ENCODE measurements at regions not wholly inside any gene's neighbourhood (a gene's known extent, or its start where the extent isn't known, plus 50 kb on each side); places are given as distances from the start of the nearest gene placed in this dataset.
"Not testable (repeated sequence)": the region's sequence is repeated elsewhere in the genome, so short reads cannot be mapped to it uniquely, and the experiment has no call there.

DNA sequence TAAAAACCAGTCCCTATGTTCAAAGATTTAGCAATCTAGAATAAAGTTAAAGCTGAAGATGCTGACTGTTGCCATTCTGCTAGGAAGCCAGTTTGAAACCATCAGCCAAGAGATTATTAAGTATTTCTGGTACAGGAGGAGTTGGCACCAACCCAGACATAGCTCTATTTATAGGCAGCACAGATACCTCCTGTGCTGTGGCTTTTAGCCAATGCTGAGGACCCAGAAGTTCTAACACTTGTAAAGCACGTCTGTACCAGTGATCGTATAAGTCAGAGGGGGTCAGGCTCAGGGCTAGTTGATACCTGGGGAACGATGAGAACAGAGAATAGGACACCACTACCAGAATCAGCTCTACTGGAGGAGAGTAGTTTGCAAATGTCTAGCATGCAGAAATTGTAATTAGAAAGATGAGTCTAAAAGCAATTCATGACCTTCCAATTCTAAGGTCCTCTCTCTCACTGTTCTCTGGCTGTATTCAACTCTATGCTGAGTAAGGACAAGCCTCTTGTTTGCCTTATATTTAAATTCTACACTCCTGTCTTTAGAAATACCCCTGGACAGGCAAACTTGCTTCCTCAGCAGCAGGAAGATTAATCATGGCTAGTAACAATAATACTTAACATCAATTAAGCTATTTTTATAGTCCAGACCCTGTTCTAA is 96.8 kb upstream of the PALMD start:
- Histone ChIP-seq H3K79me2 (ENCODE audit: insufficient read depth, low read length) (no peaks in the 10 kb centered on the region), H3K4me3 (ENCODE audit: insufficient read depth, low read length) (no peak overlapping the region), H3K27ac (ENCODE audit: low read depth, low read length) (no peak overlapping the region), H3K9me3 (ENCODE audit: low read depth, low read length) (no peaks in the 10 kb centered on the region), H2AFZ (ENCODE audit: low read length) (peak overlapping the region; percentile 30), H3K4me2 (ENCODE audit: insufficient read depth, low read length) (no peak overlapping the region), H3K27me3 (ENCODE audit: insufficient read depth, low read length) (no peaks in the 10 kb centered on the region), H3K4me1 (ENCODE audit: insufficient read depth, low read length) (peaks cover 5% of the 10 kb centered on the region), H3K36me3 (ENCODE audit: insufficient read depth, low read length) (no peaks in the 10 kb centered on the region), H4K20me1 (ENCODE audit: insufficient read depth, low read length) (no peaks in the 10 kb centered on the region)
- no peak for DNase-seq (ENCODE audit: insufficient read length, low spot score, missing footprints)
- no peak for TF ChIP-seq CTCF (IDR thresholded peaks at IDR 0.05; ENCODE audit: extremely low read depth, low read depth, low read length)

- Histone ChIP-seq H2AFZ (ENCODE audit: low read length) (no peak overlapping the region), H4K20me1 (ENCODE audit: insufficient read depth, low read length) (no peaks in the 10 kb centered on the region), H3K4me2 (ENCODE audit: insufficient read depth, low read length) (no peak overlapping the region), H3K9me3 (ENCODE audit: low read depth, low read length) (no peaks in the 10 kb centered on the region), H3K4me1 (ENCODE audit: insufficient read depth, low read length) (peaks cover 5% of the 10 kb centered on the region), H3K4me3 (ENCODE audit: insufficient read depth, low read length) (no peak overlapping the region), H3K36me3 (ENCODE audit: insufficient read depth, low read length) (no peaks in the 10 kb centered on the region), H3K27ac (ENCODE audit: low read depth, low read length) (no peak overlapping the region), H3K79me2 (ENCODE audit: insufficient read depth, low read length) (no peaks in the 10 kb centered on the region), H3K27me3 (ENCODE audit: insufficient read depth, low read length) (no peaks in the 10 kb centered on the region)
- no peak for DNase-seq (ENCODE audit: insufficient read length, low spot score, missing footprints)
- no peak for TF ChIP-seq CTCF (IDR thresholded peaks at IDR 0.05; ENCODE audit: extremely low read depth, low read depth, low read length)
Observed at GRCh38 chr1:99550198-99550597, 95.7 kb upstream of the PALMD start.

DNA sequence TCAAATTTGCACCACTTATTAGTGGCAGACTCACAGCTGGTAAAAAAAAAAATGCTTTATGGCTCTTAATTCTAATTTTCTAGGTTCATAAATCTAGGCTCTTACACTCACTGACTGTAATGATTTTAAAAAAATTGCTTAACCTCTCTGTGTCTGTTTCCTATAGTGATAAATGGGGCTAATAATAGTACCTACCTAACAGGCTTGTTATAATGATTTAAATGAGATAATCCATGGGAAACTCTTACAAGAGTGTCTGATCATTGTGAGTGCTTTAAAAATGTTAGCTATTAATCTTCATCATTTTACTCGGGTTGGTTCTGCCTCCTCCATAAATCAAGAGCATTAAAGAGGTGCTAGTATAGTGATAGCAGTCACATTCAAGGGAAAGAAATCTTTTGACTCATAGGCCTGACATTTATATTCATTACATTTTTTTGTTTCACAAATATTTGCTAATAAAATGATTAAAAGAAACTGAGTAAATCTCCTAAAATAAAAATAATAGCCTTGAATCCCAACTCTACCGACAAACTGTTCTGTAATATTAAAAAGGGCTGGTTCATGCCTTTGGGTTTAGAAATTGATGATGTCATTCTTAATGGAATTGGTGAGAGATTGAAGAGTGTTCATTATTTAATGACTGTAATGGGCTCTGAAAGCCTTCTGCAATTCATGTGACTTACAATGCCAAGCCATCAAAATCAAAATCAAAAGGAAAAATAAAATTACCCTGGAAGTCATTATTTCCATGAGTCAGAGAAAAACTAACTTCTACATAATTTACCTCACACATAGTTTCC is 93.9 kb upstream of the PALMD start:
- Histone ChIP-seq H3K36me3 (ENCODE audit: insufficient read depth, low read length) (no peaks in the 10 kb centered on the region), H3K27ac (ENCODE audit: low read depth, low read length) (no peak overlapping the region), H4K20me1 (ENCODE audit: insufficient read depth, low read length) (no peaks in the 10 kb centered on the region), H3K79me2 (ENCODE audit: insufficient read depth, low read length) (no peaks in the 10 kb centered on the region), H2AFZ (ENCODE audit: low read length) (no peak overlapping the region), H3K4me2 (ENCODE audit: insufficient read depth, low read length) (no peak overlapping the region), H3K27me3 (ENCODE audit: insufficient read depth, low read length) (no peaks in the 10 kb centered on the region), H3K4me1 (ENCODE audit: insufficient read depth, low read length) (peaks cover under 1% of the 10 kb centered on the region), H3K9me3 (ENCODE audit: low read depth, low read length) (no peaks in the 10 kb centered on the region), H3K4me3 (ENCODE audit: insufficient read depth, low read length) (no peak overlapping the region)
- DNase-seq (ENCODE audit: insufficient read length, low spot score, missing footprints) = no peak
- no peak for TF ChIP-seq CTCF (IDR thresholded peaks at IDR 0.05; ENCODE audit: extremely low read depth, low read depth, low read length)

GRCh38 chr1:99553301-99553700 is 92.6 kb upstream of the PALMD start:
- Histone ChIP-seq H3K9me3 (ENCODE audit: low read depth, low read length) (no peaks in the 10 kb centered on the region), H3K36me3 (ENCODE audit: insufficient read depth, low read length) (no peaks in the 10 kb centered on the region), H2AFZ (ENCODE audit: low read length) (no peak overlapping the region), H3K4me1 (ENCODE audit: insufficient read depth, low read length) (peaks cover 13% of the 10 kb centered on the region), H3K27ac (ENCODE audit: low read depth, low read length) (no peak overlapping the region), H3K4me2 (ENCODE audit: insufficient read depth, low read length) (no peak overlapping the region), H3K27me3 (ENCODE audit: insufficient read depth, low read length) (no peaks in the 10 kb centered on the region), H3K79me2 (ENCODE audit: insufficient read depth, low read length) (no peaks in the 10 kb centered on the region), H3K4me3 (ENCODE audit: insufficient read depth, low read length) (no peak overlapping the region), H4K20me1 (ENCODE audit: insufficient read depth, low read length) (no peaks in the 10 kb centered on the region)
- no peak for DNase-seq (ENCODE audit: insufficient read length, low spot score, missing footprints)
- no peak for TF ChIP-seq CTCF (IDR thresholded peaks at IDR 0.05; ENCODE audit: extremely low read depth, low read depth, low read length)

- H3K4me1 ChIP-seq (ENCODE audit: insufficient read depth, low read length) = peaks cover 17% of the 10 kb centered on the region
- H3K27me3 ChIP-seq (ENCODE audit: insufficient read depth, low read length); H4K20me1 ChIP-seq (ENCODE audit: insufficient read depth, low read length); H3K4me3 ChIP-seq (ENCODE audit: insufficient read depth, low read length); H3K36me3 ChIP-seq (ENCODE audit: insufficient read depth, low read length); H3K4me2 ChIP-seq (ENCODE audit: insufficient read depth, low read length); H3K9me3 ChIP-seq (ENCODE audit: low read depth, low read length); H3K79me2 ChIP-seq (ENCODE audit: insufficient read depth, low read length); DNase-seq (ENCODE audit: insufficient read length, low spot score, missing footprints); H3K27ac ChIP-seq (ENCODE audit: low read depth, low read length); H2AFZ ChIP-seq (ENCODE audit: low read length): not testable (repeated sequence)
Observed at GRCh38 chr1:99553819-99554218, 92.1 kb upstream of the PALMD start.
